H1 (cell line): ENCODE measurements at regions not wholly inside any gene's neighbourhood (a gene's known extent, or its start where the extent isn't known, plus 50 kb on each side); places are given as distances from the start of the nearest gene placed in this dataset.

Source experiments
- BACH1 ChIP-seq: IDR thresholded peaks from 2 replicates; pipeline ENCODE4 v1.6.1; 2012; ENCODE audit warnings: low read length, improper control_type of control experiment
- BCL11A ChIP-seq, 2 experiments: IDR thresholded peaks; one replicate each; pipeline ENCODE4 v1.6.1; 2011; ENCODE audit warnings: low read depth in 2 of 2, low read length in 2 of 2, mild to moderate bottlenecking in 2 of 2
- JUND ChIP-seq: IDR thresholded peaks from 2 replicates; pipeline ENCODE4 v1.6.1; 2011; ENCODE audit warnings: mild to moderate bottlenecking, improper control_type of control experiment, low read length
- MAFK ChIP-seq: IDR thresholded peaks from 2 replicates; pipeline ENCODE4 v1.6.1; 2012; ENCODE audit warnings: low read depth, mild to moderate bottlenecking, improper control_type of control experiment, low read length
- RAD21 ChIP-seq, 2 experiments: IDR thresholded peaks in 1 of 2; conservative IDR thresholded peaks in 1 of 2; 2 replicates each; pipeline ENCODE4 v1.6.1; 2011; ENCODE audit warnings: low read depth in 2 of 2, low read length in 2 of 2, improper control_type of control experiment in 1 of 2, inconsistent platforms in 1 of 2, mild to moderate bottlenecking in 1 of 2, moderate library complexity in 1 of 2
- SP2 ChIP-seq: IDR thresholded peaks from 2 replicates; pipeline ENCODE4 v1.6.1; 2012; ENCODE audit warnings: mild to moderate bottlenecking, low read length, inconsistent platforms
- TEAD4 ChIP-seq: IDR thresholded peaks from 2 replicates; pipeline ENCODE4 v1.6.1; 2012; ENCODE audit warnings: low read depth, low read length, inconsistent platforms, mixed read lengths

DNA sequence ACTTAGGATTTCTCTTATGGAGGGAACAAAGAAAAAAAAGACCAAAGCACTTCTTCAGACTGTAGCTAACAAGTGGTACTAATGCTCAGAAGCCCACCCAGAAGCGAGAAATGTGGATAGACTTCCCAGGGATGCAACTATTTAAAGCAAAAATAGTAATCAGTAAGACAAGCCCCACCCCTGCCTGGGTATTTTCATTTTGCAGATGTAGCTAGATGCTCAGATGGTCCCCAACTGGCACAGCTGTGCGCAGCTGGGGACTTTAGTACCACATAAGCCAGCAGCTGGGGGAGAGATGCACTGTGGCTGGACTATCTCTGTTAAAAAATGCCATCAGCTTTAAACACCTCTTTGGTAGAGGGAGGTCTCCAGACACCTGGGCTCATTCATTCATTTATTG is 77.8 kb upstream of the SPAG17 start (continued):
- no peak for TF ChIP-seq RAD21 (IDR thresholded peaks at IDR 0.05 in 1 of 2, conservative IDR thresholded peaks at IDR 0.05 in 1 of 2; ENCODE audit: low read depth in 2 of 2, low read length in 2 of 2)
- no peak for TF ChIP-seq TEAD4
- no peak for TF ChIP-seq SP2
- no peak for TF ChIP-seq BCL11A (IDR thresholded peaks at IDR 0.05; ENCODE audit: low read depth in 2 of 2, low read length in 2 of 2)
- no peak for TF ChIP-seq JUND
- no peak for TF ChIP-seq MAFK
- no peak for TF ChIP-seq BACH1
